Choroid plexus epithelial cell (primary cell): ENCODE measurements at regions not wholly inside any gene's neighbourhood (a gene's known extent, or its start where the extent isn't known, plus 50 kb on each side); places are given as distances from the start of the nearest gene placed in this dataset.

ENCODE experiments used
- DNase-seq: peaks from one replicate; pipeline ENCODE4 v3.0.0-alpha.2; 2010; ENCODE audit warnings: low read depth
- H3K4me3 ChIP-seq: 2 replicates; pipeline ENCODE4 v1.5.1; 2011; ENCODE audit warnings: low read depth, mild to moderate bottlenecking, control low read depth, low read length, moderate library complexity
- CTCF ChIP-seq: conservative IDR thresholded peaks from 2 replicates; pipeline ENCODE4 v1.5.1; 2011; ENCODE audit warnings: low read depth, mild to moderate bottlenecking, control low read depth, inconsistent platforms, low read length, moderate library complexity

DNA sequence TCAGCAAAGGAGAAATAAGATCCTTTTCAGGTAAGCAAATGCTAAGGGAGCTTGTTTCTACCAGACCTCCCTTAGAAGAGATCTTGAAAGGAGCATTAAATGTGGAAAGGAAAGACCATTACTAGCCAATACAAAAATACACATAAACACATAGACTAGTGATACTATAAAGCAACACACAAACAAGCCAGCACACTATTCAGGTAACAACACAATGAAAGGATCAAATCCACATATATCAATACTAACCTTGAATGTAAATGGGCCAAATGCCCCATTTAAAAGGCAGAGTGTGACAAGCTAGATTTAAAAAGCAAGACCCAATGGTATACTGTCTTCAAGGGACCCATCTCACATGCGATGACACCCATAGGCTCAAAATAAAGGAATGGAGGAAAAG is 317.6 kb downstream of the TBL1XR1 start:
- no peak for TF ChIP-seq CTCF
- no peak for DNase-seq
- no peak overlapping the region for H3K4me3 ChIP-seq

DNA sequence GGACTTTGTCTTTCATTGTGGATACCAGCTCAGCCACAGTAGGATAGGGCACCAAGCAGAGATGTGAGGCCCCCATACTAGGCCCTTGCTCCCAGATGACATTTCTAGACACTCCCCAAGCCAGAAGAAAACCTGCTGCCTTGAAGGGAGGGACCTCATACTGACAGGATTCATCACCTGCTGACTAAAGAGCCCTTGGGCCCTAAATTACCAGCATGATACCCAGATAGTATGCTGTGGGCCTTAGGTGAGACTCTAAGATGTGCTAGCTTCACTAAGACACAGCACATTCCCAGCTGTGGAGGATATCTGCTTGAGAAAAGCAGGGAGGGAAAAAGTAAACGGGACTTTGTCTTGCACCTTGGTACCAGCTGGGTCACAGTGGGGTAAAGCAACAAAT is 324.0 kb downstream of the TBL1XR1 start:
- TF ChIP-seq CTCF = no peak
- DNase-seq = no peak
- no peak overlapping the region for H3K4me3 ChIP-seq

GRCh38 chr3:176872771-176873209 is 324.5 kb downstream of the TBL1XR1 start:
- peak; percentile 80 for DNase-seq

GRCh38 chr3:176870451-176870850 is 326.8 kb downstream of the TBL1XR1 start:
- TF ChIP-seq CTCF = no peak
- H3K4me3 ChIP-seq = no peak overlapping the region
- no peak for DNase-seq

More at GRCh38 chr3:176872771-176873209, 324.5 kb downstream of the TBL1XR1 start:
- no peak overlapping the region for H3K4me3 ChIP-seq
- peak; percentile 93 for TF ChIP-seq CTCF

- TF ChIP-seq CTCF = no peak
- DNase-seq = no peak
- no peak overlapping the region for H3K4me3 ChIP-seq
Measured at GRCh38 chr3:176867681-176868663, 329.3 kb downstream of the TBL1XR1 start.

DNA sequence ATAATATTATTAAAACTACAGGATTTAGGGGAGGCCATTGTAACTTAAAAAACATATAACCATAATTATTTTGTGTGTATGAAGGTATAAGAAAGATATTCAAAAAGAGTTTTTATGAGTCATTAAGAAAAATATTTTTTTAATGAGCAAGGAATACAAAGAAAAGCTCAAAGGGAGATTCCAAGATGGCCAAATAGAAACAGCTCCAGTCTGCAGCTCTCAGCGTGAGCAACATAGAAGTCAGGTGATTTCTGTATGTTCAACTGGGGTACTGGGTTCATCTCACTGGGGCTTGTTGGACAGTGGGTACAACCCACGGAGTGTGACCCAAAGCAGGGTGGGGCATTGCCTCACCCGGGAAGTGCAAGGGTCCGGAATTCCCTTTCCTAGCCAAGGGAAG is 336.1 kb downstream of the TBL1XR1 start:
- peak; percentile 15 for DNase-seq
- no peak overlapping the region for H3K4me3 ChIP-seq
- TF ChIP-seq CTCF = no peak
